GM12875 (cell line): ENCODE measurements at regions not wholly inside any gene's neighbourhood (a gene's known extent, or its start where the extent isn't known, plus 50 kb on each side); places are given as distances from the start of the nearest gene placed in this dataset.

Experiments used
- H3K4me3 ChIP-seq: one replicate; pipeline ENCODE4 v1.5.1; 2011; ENCODE audit warnings: low read depth, low read length, control low read depth
- CTCF ChIP-seq: IDR thresholded peaks from 2 replicates; pipeline ENCODE4 v1.5.1; 2011; ENCODE audit warnings: low read depth, mild to moderate bottlenecking, control low read depth, inconsistent platforms, low read length, moderate library complexity, borderline replicate concordance; ENCODE audit not compliant: insufficient read depth

- no peak overlapping the region for H3K4me3 ChIP-seq
- TF ChIP-seq CTCF = no peak
These were observed 1299.9 kb downstream of the C4orf33 start for GRCh38 chr4:130395871-130396270.

- no peak for TF ChIP-seq CTCF
- H3K4me3 ChIP-seq = no peak overlapping the region
These were observed 1307.3 kb downstream of the C4orf33 start for GRCh38 chr4:130403221-130403620.

GRCh38 chr4:130416228-130416627 is 1320.3 kb downstream of the C4orf33 start:
- H3K4me3 ChIP-seq = no peak overlapping the region
- no peak for TF ChIP-seq CTCF

GRCh38 chr4:130419211-130419975 is 1323.4 kb downstream of the C4orf33 start:
- H3K4me3 ChIP-seq = no peak overlapping the region
- TF ChIP-seq CTCF = no peak

- TF ChIP-seq CTCF = no peak
- H3K4me3 ChIP-seq = no peak overlapping the region
These were observed 1326.3 kb downstream of the C4orf33 start for GRCh38 chr4:130422261-130422660.

GRCh38 chr4:130424211-130424610 is 1328.3 kb downstream of the C4orf33 start:
- no peak overlapping the region for H3K4me3 ChIP-seq

GRCh38 chr4:130432289-130432688 is 1336.3 kb downstream of the C4orf33 start:
- TF ChIP-seq CTCF = no peak
- H3K4me3 ChIP-seq = no peak overlapping the region

More at GRCh38 chr4:130424211-130424610, 1328.3 kb downstream of the C4orf33 start:
- no peak for TF ChIP-seq CTCF
